Peyer's patch (tissue), 4 donors: ENCODE measurements at regions not wholly inside any gene's neighbourhood (a gene's known extent, or its start where the extent isn't known, plus 50 kb on each side); places are given as distances from the start of the nearest gene placed in this dataset.

Experiments used
- POLR2A ChIP-seq, 2 donors: fragments of 450-650 bp; IDR thresholded peaks; one replicate each; pipeline ENCODE4 v1.5.1; 2017; ENCODE audit warnings: antibody characterized with exemption in 2 of 2, mild to moderate bottlenecking in 2 of 2, moderate library complexity in 2 of 2
- TF ChIP-seq, protein P1 (sequence below), 6 experiments: fragments of 450-650 bp in 4 of 6; fragments of 200-600 bp in 2 of 6; sonication (generic) in 1 of 6; IDR thresholded peaks; one replicate each; pipeline ENCODE4 v1.5.1; 2017 to 2019; ENCODE audit warnings: antibody characterized with exemption in 6 of 6, mild to moderate bottlenecking in 3 of 6, moderate library complexity in 1 of 6

DNA sequence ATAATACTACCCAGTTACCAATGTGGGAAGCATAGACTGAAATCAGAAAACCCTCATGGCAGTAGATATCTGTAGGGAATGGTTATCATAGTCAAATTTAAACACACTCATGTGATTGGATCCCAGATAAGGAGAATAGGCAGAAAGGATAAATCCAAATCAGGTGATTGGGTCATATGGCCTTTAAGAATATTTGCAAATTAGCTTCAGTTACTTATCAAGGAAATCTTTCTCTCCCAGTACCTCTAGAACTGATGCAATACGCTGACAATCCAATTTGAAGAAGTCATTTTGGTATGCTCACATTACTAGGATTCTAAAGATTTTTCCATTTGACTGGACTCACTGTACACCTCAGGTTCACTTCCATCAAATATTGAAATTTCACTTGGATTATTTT, 87.7 kb upstream of the MNS1 start:
- no peak for TF ChIP-seq POLR2A (IDR thresholded peaks at IDR 0.05)
- TF ChIP-seq, protein P1, sequence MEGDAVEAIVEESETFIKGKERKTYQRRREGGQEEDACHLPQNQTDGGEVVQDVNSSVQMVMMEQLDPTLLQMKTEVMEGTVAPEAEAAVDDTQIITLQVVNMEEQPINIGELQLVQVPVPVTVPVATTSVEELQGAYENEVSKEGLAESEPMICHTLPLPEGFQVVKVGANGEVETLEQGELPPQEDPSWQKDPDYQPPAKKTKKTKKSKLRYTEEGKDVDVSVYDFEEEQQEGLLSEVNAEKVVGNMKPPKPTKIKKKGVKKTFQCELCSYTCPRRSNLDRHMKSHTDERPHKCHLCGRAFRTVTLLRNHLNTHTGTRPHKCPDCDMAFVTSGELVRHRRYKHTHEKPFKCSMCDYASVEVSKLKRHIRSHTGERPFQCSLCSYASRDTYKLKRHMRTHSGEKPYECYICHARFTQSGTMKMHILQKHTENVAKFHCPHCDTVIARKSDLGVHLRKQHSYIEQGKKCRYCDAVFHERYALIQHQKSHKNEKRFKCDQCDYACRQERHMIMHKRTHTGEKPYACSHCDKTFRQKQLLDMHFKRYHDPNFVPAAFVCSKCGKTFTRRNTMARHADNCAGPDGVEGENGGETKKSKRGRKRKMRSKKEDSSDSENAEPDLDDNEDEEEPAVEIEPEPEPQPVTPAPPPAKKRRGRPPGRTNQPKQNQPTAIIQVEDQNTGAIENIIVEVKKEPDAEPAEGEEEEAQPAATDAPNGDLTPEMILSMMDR (IDR thresholded peaks at IDR 0.05), result no peak
